ENCODE measurements at regions not wholly inside any gene's neighbourhood (a gene's known extent, or its start where the extent isn't known, plus 50 kb on each side); places are given as distances from the start of the nearest gene placed in this dataset.

GRCh38 chr9:80906728-80907127 is 782.6 kb downstream of the TLE1 start:
- Histone ChIP-seq H3K36me3 (no peaks in the 10 kb centered on the region), H3K9me3 (peaks cover 0 to 2% (median 0%) of the 10 kb centered on the region in 12 donors), H3K27ac (no peak overlapping the region), H3K4me3 (no peak overlapping the region), H3K27me3 (no peaks in the 10 kb centered on the region), H3K4me1 (no peaks in the 10 kb centered on the region)
- DNase-seq (no peak), ATAC-seq (no peak)
- intact Hi-C loops (cut with DNase I), result no loop called here
- TF ChIP-seq POLR2A (IDR thresholded peaks at IDR 0.05) (no peak), CTCF (IDR thresholded peaks at IDR 0.05) (no peak)
- WGBS, 4 donors, result 85 to 89% (median 86%) methylated on average over 10 of the region's 10 CpGs

GRCh38 chr9:80899208-80899607 is 790.1 kb downstream of the TLE1 start:
- no peak for TF ChIP-seq CTCF (IDR thresholded peaks at IDR 0.05)
- no peak for TF ChIP-seq POLR2A (IDR thresholded peaks at IDR 0.05)
- no peak for ATAC-seq
- Histone ChIP-seq H3K4me1 (no peaks in the 10 kb centered on the region), H3K27me3 (no peaks in the 10 kb centered on the region), H3K4me3 (no peak overlapping the region), H3K9me3 (peaks cover 0 to 19% (median 2%) of the 10 kb centered on the region in 12 donors), H3K27ac (no peak overlapping the region), H3K36me3 (no peaks in the 10 kb centered on the region)
- intact Hi-C loops (cut with DNase I), result no loop called here
- DNase-seq, result no peak

- no peaks in the 10 kb centered on the region for H3K4me1 ChIP-seq
- intact Hi-C loops (cut with DNase I), result no loop called here
- H3K36me3 ChIP-seq, result no peaks in the 10 kb centered on the region
- TF ChIP-seq CTCF (IDR thresholded peaks at IDR 0.05), result no peak
- no peak for TF ChIP-seq POLR2A (IDR thresholded peaks at IDR 0.05)
- WGBS, 4 donors, result 71 to 81% (median 74%) methylated on average over 2 of the region's 2 CpGs
- H3K27ac ChIP-seq, result no peak overlapping the region
- H3K4me3 ChIP-seq, result no peak overlapping the region
- H3K27me3 ChIP-seq, result no peaks in the 10 kb centered on the region
- ATAC-seq (no peak), DNase-seq (no peak)
- peaks cover 0 to 20% (median 2%) of the 10 kb centered on the region in 12 donors for H3K9me3 ChIP-seq
Measured at GRCh38 chr9:80893190-80893589, 796.2 kb downstream of the TLE1 start.

GRCh38 chr9:80892703-80893102 is 796.6 kb downstream of the TLE1 start:
- no peak for TF ChIP-seq CTCF (IDR thresholded peaks at IDR 0.05)
- TF ChIP-seq POLR2A (IDR thresholded peaks at IDR 0.05), result no peak
- Histone ChIP-seq H3K36me3 (no peaks in the 10 kb centered on the region), H3K4me3 (no peak overlapping the region), H3K27ac (no peak overlapping the region), H3K27me3 (no peaks in the 10 kb centered on the region), H3K9me3 (peaks cover 0 to 20% (median 2%) of the 10 kb centered on the region in 12 donors), H3K4me1 (no peaks in the 10 kb centered on the region)
- ATAC-seq (no peak), DNase-seq (no peak)
- WGBS, 4 donors, result 64 to 74% (median 67%) methylated on average over 1 of the region's 1 CpG
- intact Hi-C loops (cut with DNase I), result no loop called here
